Keratinocyte (primary cell): ENCODE measurements at regions not wholly inside any gene's neighbourhood (a gene's known extent, or its start where the extent isn't known, plus 50 kb on each side); places are given as distances from the start of the nearest gene placed in this dataset.

Experiments used
- CTCF ChIP-seq, 3 experiments: IDR thresholded peaks in 1 of 3; conservative IDR thresholded peaks in 1 of 3; optimal IDR thresholded peaks in 1 of 3; 2 replicates in 2 of 3; 3 replicates in 1 of 3; pipeline versions ENCODE3 to v1.5.1; 2011; ENCODE audit warnings: low read length in 3 of 3, mild to moderate bottlenecking in 3 of 3, moderate library complexity in 2 of 3, control low read depth in 1 of 3, inconsistent platforms in 1 of 3; ENCODE audit not compliant: insufficient read depth in 2 of 3; ENCODE audit errors: extremely low read depth in 1 of 3
- EZH2 ChIP-seq: IDR thresholded peaks from one replicate; pipeline ENCODE4 v1.6.1; 2012; ENCODE audit warnings: inconsistent platforms, mild to moderate bottlenecking, low read length, moderate library complexity

GRCh38 chr5:26482076-26482809, 556.1 kb downstream of the CDH9 start:
- no peak for TF ChIP-seq EZH2
- no peak for TF ChIP-seq CTCF (optimal IDR thresholded peaks at IDR 0.05 in 1 of 3, IDR thresholded peaks at IDR 0.05 in 1 of 3, conservative IDR thresholded peaks at IDR 0.05 in 1 of 3; ENCODE audit: extremely low read depth in 1 of 3, insufficient read depth in 2 of 3, low read length in 3 of 3)
